Hematopoietic multipotent progenitor cell (in vitro differentiated cells): ENCODE measurements at regions not wholly inside any gene's neighbourhood (a gene's known extent, or its start where the extent isn't known, plus 50 kb on each side); places are given as distances from the start of the nearest gene placed in this dataset.
"Not testable (repeated sequence)": the region's sequence is repeated elsewhere in the genome, so short reads cannot be mapped to it uniquely, and the experiment has no call there.

Source experiments
- DNase-seq, 3 donors: peaks; one replicate each; pipeline ENCODE4 v3.0.0-alpha.2; 2011 to 2015; ENCODE audit warnings: low read depth in 2 of 3, low spot score in 2 of 3

- no peak for DNase-seq
These were observed 764.1 kb upstream of the ARRDC3 start for GRCh38 chr5:92147266-92147665.

GRCh38 chr5:92145852-92146251 lies 762.7 kb upstream of the ARRDC3 start:
- no peak for DNase-seq

GRCh38 chr5:92144824-92145223 lies 761.7 kb upstream of the ARRDC3 start:
- no peak for DNase-seq

- DNase-seq, result not testable (repeated sequence)
These were observed 749.3 kb upstream of the ARRDC3 start for GRCh38 chr5:92132294-92132908.

- no peak for DNase-seq
These were observed 743.1 kb upstream of the ARRDC3 start for GRCh38 chr5:92126182-92126581.

GRCh38 chr5:92119110-92119509 lies 736.0 kb upstream of the ARRDC3 start:
- DNase-seq, result no peak

GRCh38 chr5:92106808-92107207 lies 723.7 kb upstream of the ARRDC3 start:
- DNase-seq, result no peak

- DNase-seq, result no peak
These were observed 721.0 kb upstream of the ARRDC3 start for GRCh38 chr5:92104126-92104525.

- DNase-seq, result no peak
These were observed 719.2 kb upstream of the ARRDC3 start for GRCh38 chr5:92102313-92102712.

- no peak for DNase-seq
These were observed 709.1 kb upstream of the ARRDC3 start for GRCh38 chr5:92092239-92092638.

- no peak for DNase-seq
These were observed 703.1 kb upstream of the ARRDC3 start for GRCh38 chr5:92086059-92086811.

- no peak for DNase-seq
These were observed 699.0 kb upstream of the ARRDC3 start for GRCh38 chr5:92081958-92082712.

GRCh38 chr5:92070786-92071185 lies 687.7 kb upstream of the ARRDC3 start:
- peak in 1 of 3 donors; percentile 1 for DNase-seq

- DNase-seq, result peak in 1 of 3 donors; percentile 1
These were observed 681.9 kb upstream of the ARRDC3 start for GRCh38 chr5:92064993-92065392.

- DNase-seq, result no peak
These were observed 668.6 kb upstream of the ARRDC3 start for GRCh38 chr5:92051741-92052140.

- no peak for DNase-seq
These were observed 667.9 kb upstream of the ARRDC3 start for GRCh38 chr5:92050970-92051369.

GRCh38 chr5:92041911-92042660 lies 659.0 kb upstream of the ARRDC3 start:
- DNase-seq, result no peak

GRCh38 chr5:92041206-92041605 lies 658.1 kb upstream of the ARRDC3 start:
- no peak for DNase-seq

- not testable (repeated sequence) for DNase-seq
These were observed 646.7 kb upstream of the ARRDC3 start for GRCh38 chr5:92029792-92030191.

GRCh38 chr5:92023555-92023954 lies 640.4 kb upstream of the ARRDC3 start:
- DNase-seq, result no peak

- no peak for DNase-seq
These were observed 640.0 kb upstream of the ARRDC3 start for GRCh38 chr5:92023141-92023471.
